ENCODE measurements at regions not wholly inside any gene's neighbourhood (a gene's known extent, or its start where the extent isn't known, plus 50 kb on each side); places are given as distances from the start of the nearest gene placed in this dataset.

DNA sequence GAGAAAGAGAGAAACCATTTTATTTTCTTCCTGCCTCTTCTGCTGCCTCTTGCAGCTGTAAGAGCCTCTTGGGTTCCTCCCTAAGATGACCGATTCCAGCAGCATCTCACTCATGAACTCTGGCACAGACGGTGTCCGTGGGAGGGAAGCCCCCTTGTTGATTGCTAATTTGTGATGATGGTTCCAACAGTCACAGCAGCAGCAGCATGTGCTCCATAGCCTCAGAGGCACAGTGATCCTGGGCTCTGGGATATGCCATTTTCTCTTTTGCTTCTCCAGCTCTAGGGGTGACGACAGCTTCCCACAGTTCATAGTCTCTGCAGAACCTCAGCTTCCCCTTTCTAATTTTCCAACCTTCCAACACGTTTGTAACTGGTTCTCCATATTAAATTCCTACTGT lies 324.2 kb upstream of the HS6ST1 start:
- TF ChIP-seq, protein P1, sequence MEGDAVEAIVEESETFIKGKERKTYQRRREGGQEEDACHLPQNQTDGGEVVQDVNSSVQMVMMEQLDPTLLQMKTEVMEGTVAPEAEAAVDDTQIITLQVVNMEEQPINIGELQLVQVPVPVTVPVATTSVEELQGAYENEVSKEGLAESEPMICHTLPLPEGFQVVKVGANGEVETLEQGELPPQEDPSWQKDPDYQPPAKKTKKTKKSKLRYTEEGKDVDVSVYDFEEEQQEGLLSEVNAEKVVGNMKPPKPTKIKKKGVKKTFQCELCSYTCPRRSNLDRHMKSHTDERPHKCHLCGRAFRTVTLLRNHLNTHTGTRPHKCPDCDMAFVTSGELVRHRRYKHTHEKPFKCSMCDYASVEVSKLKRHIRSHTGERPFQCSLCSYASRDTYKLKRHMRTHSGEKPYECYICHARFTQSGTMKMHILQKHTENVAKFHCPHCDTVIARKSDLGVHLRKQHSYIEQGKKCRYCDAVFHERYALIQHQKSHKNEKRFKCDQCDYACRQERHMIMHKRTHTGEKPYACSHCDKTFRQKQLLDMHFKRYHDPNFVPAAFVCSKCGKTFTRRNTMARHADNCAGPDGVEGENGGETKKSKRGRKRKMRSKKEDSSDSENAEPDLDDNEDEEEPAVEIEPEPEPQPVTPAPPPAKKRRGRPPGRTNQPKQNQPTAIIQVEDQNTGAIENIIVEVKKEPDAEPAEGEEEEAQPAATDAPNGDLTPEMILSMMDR (IDR thresholded peaks at IDR 0.05; ENCODE audit: control insufficient read depth, insufficient read depth, low read depth, low read length, missing control alignments) = no peak
- H3K4me3 ChIP-seq (ENCODE audit: control insufficient read depth, low read depth, low read length) = no peak overlapping the region
- no peak for DNase-seq (ENCODE audit: low read depth)

DNA sequence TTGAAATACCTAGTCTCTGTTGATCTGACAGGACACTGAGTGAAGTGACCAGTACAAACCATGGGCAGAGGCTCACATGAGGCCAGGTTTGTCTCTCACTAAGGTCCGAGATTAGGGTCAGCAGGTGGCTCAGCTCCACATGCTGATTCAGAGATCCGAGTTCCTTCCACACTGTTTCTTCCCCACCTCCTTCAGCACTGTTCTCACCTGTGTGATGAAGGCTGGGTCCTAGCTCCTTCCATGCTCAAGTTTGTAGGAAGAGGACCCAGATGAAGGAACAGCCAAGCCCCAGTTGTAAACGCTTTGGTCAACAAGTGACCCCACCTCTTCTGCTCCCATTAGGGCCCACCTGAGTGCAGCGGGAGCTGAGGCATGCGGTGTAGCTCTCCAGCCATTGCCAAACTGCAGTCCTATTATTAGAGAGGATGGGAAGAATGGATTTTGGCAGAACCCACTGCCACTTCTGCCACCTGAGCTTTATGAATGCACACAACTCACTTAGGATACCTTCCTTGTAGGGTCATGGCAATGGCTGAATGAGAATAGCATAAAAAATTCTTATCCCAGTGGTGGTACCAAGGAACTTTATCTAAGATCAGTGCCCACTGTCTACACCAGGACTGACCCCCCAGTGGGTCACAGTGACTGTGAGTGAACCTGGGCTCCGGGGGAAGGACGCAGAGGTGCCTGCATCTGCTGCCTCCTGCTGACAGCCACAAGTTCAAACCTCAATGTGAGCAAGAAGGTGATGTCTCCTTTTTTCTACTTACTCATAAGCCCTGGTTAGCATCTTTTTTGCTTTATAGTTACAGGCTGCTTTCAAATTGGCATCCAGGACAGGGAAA lies 324.8 kb upstream of the HS6ST1 start:
- no peak for DNase-seq (ENCODE audit: low read depth)
- H3K4me3 ChIP-seq (ENCODE audit: control insufficient read depth, low read depth, low read length) = no peak overlapping the region
- TF ChIP-seq, protein P1 (IDR thresholded peaks at IDR 0.05; ENCODE audit: control insufficient read depth, insufficient read depth, low read depth, low read length, missing control alignments) = no peak

DNA sequence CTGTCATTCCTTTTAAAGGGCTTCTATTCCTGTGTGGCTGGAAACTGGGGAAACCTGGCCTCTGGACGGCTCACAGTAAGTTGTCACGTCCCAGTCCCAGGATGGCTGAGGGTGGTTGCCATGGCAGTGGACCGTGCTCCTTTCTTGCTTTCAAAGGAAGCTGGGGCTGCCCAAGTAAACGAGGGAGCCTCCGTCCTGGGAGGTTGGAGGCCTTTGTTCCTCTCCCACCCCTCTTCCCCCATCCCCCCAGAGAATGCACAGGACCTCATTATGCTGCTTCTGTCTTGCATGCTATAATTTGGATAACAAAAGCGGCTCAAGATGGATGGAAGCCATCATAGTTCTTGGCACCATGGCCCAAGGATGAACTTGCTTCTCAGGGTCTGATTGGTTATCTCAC lies 325.5 kb upstream of the HS6ST1 start:
- TF ChIP-seq, protein P1 (IDR thresholded peaks at IDR 0.05; ENCODE audit: control insufficient read depth, insufficient read depth, low read depth, low read length, missing control alignments) = no peak
- DNase-seq (ENCODE audit: low read depth) = no peak
- H3K4me3 ChIP-seq (ENCODE audit: control insufficient read depth, low read depth, low read length) = no peak overlapping the region

DNA sequence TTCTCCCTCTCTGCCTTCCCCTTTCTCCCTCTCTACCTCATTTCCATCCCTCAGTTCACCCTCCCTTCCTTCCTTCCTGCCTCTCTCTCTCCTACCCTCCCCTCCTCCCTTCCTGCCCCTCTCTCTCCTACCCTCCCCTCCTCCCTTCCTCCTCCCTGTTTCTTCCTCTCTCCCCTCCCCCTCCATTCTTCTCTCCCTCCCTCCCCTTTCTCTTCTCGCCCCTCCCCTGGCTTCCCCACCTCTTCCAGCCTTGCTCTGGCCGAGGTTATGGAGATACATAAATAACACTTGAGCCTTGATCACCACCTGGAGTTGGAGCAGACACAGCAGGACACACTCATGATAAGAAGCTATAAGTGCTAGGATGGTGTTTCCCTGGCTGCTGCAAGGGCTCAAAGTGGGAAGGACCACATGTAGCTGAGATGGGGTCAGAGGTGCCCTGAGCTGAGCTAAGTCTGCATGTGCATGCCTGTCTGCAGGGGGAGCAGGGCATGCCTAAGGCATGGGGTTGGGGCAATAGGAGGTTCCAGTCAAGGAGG lies 326.1 kb upstream of the HS6ST1 start:
- no peak for DNase-seq (ENCODE audit: low read depth)
- no peak overlapping the region for H3K4me3 ChIP-seq (ENCODE audit: control insufficient read depth, low read depth, low read length)
- TF ChIP-seq, protein P1 (IDR thresholded peaks at IDR 0.05; ENCODE audit: control insufficient read depth, insufficient read depth, low read depth, low read length, missing control alignments) = no peak

DNA sequence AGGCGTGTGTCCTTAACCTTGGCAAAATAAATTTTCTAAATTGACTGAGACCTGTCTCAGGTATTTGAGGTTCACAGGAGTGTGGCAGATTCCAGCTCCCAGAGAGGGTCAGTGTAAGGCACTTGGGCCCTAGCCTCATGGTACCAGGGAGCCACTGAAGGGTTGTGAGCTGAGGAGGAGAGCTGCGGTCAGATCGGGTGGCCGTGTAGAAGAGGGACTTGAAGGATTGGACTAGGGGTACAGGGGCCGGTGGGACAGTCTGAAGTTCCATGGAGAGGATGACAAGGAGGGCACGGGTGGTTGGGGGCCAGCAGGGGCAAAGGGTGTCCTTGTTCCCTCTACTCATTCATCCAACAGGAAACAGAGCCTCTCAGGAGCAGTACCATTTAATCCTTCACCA lies 327.0 kb upstream of the HS6ST1 start:
- DNase-seq (ENCODE audit: low read depth) = no peak

DNA sequence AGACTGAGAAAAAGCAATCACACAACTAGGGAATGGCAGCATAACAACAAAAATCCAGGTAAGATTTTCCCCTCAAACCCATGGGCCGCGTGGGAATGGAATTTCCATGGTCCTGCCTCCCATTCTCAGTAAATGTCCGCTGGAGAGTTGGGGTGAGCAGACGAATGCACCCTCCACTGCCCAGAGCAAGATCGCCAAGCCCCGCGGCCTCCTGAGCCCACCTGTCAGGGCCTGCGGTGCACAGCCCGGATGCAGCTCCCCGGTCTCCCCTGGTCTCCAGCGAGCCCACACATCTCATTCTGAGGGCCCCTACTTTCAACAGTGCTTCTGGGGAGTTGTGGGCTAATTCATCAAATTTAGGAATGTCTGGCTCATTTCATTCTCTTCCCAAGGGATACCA lies 327.4 kb upstream of the HS6ST1 start:
- TF ChIP-seq, protein P1 (IDR thresholded peaks at IDR 0.05; ENCODE audit: control insufficient read depth, insufficient read depth, low read depth, low read length, missing control alignments) = no peak
- no peak for DNase-seq (ENCODE audit: low read depth)
- H3K4me3 ChIP-seq (ENCODE audit: control insufficient read depth, low read depth, low read length) = no peak overlapping the region

More for the DNA sequence above, 327.0 kb upstream of the HS6ST1 start:
- TF ChIP-seq, protein P1 (IDR thresholded peaks at IDR 0.05; ENCODE audit: control insufficient read depth, insufficient read depth, low read depth, low read length, missing control alignments) = no peak
- H3K4me3 ChIP-seq (ENCODE audit: control insufficient read depth, low read depth, low read length) = no peak overlapping the region
